Mucosa of descending colon (tissue), 3 donors: ENCODE measurements at regions not wholly inside any gene's neighbourhood (a gene's known extent, or its start where the extent isn't known, plus 50 kb on each side); places are given as distances from the start of the nearest gene placed in this dataset.

Experiments
- ATAC-seq: fragments of 200-7000 bp; cut with Tn5 transposase; one replicate; pipeline ENCODE4 v1.9.1; 2020; ENCODE audit warnings: mild to moderate bottlenecking, moderate library complexity
- DNase-seq, 3 donors: peaks; one replicate each; pipeline ENCODE4 v3.0.0-alpha.2; 2020
- H3K36me3 ChIP-seq: fragments of 200-600 bp; one replicate; pipeline ENCODE4 v1.8.0; 2021; ENCODE audit warnings: low read depth, mild to moderate bottlenecking
- H3K4me1 ChIP-seq: fragments of 200-600 bp; one replicate; pipeline ENCODE4 v1.8.0; 2021; ENCODE audit warnings: low read depth, mild to moderate bottlenecking
- H3K4me3 ChIP-seq: fragments of 200-600 bp; one replicate; pipeline ENCODE4 v1.8.0; 2021; ENCODE audit warnings: mild to moderate bottlenecking
- H3K9me3 ChIP-seq: fragments of 200-600 bp; one replicate; pipeline ENCODE4 v1.8.0; 2021; ENCODE audit warnings: mild to moderate bottlenecking
- intact Hi-C, 2 donors: fragments of 100-400 bp; cut with DNase I in 1 of 2; cut with micrococcal nuclease in 1 of 2; formaldehyde crosslinking; loops; one replicate each; pipeline versions ENCODE4 v1.11.0 to v1.11.1; 2022; cut with DNase I, micrococcal nuclease
- TF ChIP-seq, protein P1 (sequence below): fragments of 200-600 bp; IDR thresholded peaks from one replicate; pipeline ENCODE4 v1.8.0; 2022; ENCODE audit warnings: antibody characterized with exemption, mild to moderate bottlenecking
- donor health status: DM: no; HTN: no; CAD: no; lungs with moderate emphysema.
- donor health status: DM: no; HTN: no; CAD: no.
- donor health status: DM: no; HTN: yes; CAD: no.

DNA sequence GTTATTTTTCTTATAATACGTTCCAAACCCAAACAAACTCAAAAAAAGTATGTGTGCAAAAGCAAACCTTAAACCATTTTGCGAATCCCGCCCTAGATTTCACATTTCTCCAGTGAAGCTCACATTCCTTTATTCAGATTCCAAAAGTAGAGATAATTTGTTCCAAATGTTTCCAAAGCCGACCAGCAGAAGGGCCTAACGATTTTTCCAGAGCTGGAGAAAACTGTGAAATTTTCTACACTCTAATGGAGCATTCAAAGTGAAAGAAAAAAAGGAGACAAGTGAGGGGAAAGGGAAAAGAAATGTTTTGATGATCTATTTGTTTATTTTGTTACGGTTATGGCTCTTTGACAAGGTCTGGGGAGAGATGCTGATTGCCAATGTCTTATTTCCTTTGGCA is 286.5 kb upstream of the SLC14A2 start:
- Histone ChIP-seq H3K4me1 (no peaks in the 10 kb centered on the region), H3K9me3 (no peaks in the 10 kb centered on the region)
- no peak for ATAC-seq

DNA sequence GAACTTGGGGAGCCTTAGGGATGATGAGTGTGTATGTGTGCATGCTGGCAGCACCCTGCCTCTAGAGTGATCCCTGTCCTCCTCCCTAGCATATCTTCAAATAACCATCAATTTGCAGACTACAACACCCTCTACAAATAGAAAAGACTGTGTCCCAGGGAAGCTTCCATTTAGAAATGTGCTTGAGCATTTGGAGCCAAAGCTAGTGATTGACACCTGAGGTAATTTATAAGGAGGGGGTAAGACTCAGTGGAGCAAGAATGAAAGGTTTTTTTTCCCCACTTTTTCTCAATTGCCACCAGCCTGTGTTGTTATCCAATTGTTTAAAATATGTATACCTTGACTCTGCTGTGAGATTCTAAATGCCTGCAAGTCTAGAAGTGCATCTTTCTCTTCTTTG is 286.0 kb upstream of the SLC14A2 start:
- intact Hi-C loops, result no loop called here
- no peak overlapping the region for H3K4me3 ChIP-seq
- ATAC-seq (no peak), DNase-seq (no peak)
- no peaks in the 10 kb centered on the region for H3K9me3 ChIP-seq
- H3K36me3 ChIP-seq, result no peaks in the 10 kb centered on the region
- TF ChIP-seq, protein P1, sequence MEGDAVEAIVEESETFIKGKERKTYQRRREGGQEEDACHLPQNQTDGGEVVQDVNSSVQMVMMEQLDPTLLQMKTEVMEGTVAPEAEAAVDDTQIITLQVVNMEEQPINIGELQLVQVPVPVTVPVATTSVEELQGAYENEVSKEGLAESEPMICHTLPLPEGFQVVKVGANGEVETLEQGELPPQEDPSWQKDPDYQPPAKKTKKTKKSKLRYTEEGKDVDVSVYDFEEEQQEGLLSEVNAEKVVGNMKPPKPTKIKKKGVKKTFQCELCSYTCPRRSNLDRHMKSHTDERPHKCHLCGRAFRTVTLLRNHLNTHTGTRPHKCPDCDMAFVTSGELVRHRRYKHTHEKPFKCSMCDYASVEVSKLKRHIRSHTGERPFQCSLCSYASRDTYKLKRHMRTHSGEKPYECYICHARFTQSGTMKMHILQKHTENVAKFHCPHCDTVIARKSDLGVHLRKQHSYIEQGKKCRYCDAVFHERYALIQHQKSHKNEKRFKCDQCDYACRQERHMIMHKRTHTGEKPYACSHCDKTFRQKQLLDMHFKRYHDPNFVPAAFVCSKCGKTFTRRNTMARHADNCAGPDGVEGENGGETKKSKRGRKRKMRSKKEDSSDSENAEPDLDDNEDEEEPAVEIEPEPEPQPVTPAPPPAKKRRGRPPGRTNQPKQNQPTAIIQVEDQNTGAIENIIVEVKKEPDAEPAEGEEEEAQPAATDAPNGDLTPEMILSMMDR, result no peak
- no peaks in the 10 kb centered on the region for H3K4me1 ChIP-seq

More for the DNA sequence above, 286.5 kb upstream of the SLC14A2 start:
- TF ChIP-seq, protein P1, result no peak
- intact Hi-C loops, result no loop called here
- no peak for DNase-seq
- Histone ChIP-seq H3K36me3 (no peaks in the 10 kb centered on the region), H3K4me3 (no peak overlapping the region)

DNA sequence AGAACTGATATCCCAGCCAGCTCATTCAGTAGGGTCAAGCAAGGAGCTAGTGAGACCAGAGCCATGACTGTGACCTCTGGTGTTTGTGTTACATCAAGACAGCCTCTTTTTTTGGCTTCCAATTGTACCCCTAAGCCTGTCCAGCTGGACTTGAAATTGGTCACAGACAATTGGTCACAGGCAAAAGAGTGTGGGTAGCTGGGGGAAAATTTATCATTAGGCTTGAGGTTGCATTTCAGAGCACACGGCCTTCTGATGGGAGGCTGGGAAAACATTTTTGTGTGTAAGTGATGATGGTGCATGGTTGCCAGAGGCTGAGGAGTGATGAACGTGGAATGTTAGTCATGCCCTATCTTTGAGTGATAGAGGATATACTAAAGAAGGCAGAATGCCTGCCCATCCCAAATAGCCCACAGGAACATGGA is 285.1 kb upstream of the SLC14A2 start:
- Histone ChIP-seq H3K36me3 (no peaks in the 10 kb centered on the region), H3K4me1 (no peaks in the 10 kb centered on the region), H3K9me3 (no peaks in the 10 kb centered on the region), H3K4me3 (no peak overlapping the region)
- TF ChIP-seq, protein P1, result no peak
- ATAC-seq (no peak), DNase-seq (no peak)
- intact Hi-C loops, result no loop called here

DNA sequence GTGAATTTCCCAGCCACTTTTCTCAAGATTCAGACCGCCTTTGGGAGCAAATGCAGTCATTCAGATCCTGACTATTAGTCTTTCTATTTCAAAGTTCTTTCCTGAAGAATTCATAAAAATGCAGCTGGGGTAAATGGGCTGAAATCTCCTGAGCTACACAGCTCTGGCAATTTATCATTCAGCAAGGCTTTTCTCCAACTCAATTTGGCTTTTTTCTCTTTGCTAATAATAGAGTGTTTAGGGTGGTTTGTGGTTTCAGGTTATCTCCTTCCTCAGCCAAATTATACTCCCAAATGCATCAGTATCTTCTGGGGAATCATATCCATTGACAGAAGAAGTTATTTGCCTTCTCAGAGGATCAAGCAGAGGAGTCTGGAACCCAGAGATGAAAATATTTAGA is 282.4 kb upstream of the SLC14A2 start:
- DNase-seq (no peak), ATAC-seq (no peak)
- Histone ChIP-seq H3K4me1 (no peaks in the 10 kb centered on the region), H3K36me3 (no peaks in the 10 kb centered on the region), H3K4me3 (no peak overlapping the region), H3K9me3 (no peaks in the 10 kb centered on the region)
- intact Hi-C loops, result no loop called here
- TF ChIP-seq, protein P1, result no peak

DNA sequence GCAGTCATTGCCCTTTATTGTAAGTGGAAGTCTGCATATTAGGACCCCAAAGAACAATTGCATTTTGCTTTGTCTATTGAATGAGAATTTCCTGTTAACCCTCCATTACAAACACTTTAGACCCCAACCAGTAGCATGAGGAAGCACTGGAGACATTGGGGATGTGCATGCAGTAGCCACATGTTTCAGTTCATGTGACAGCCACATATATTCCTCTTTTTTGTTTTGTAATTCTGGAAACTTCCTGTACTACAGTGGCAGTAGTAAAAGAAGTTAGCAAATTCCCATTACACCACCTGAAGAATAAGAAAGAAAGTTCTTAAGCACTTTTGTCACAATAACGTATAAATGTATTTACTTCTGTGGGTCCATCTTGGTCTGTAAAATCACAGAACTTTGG is 281.1 kb upstream of the SLC14A2 start:
- DNase-seq (no peak), ATAC-seq (no peak)
- no peak overlapping the region for H3K4me3 ChIP-seq
- H3K9me3 ChIP-seq, result no peaks in the 10 kb centered on the region
- H3K36me3 ChIP-seq, result no peaks in the 10 kb centered on the region
- intact Hi-C loops, result no loop called here
- TF ChIP-seq, protein P1, result no peak
- H3K4me1 ChIP-seq, result no peaks in the 10 kb centered on the region
